GM18517 (cell line): ENCODE measurements at regions not wholly inside any gene's neighbourhood (a gene's known extent, or its start where the extent isn't known, plus 50 kb on each side); places are given as distances from the start of the nearest gene placed in this dataset.
"Not testable (repeated sequence)": the region's sequence is repeated elsewhere in the genome, so short reads cannot be mapped to it uniquely, and the experiment has no call there.

Experiments used
- ATAC-seq: cut with Tn5 transposase; IDR thresholded peaks from one replicate; pipeline ENCODE4 v1.9.1; 2021; ENCODE audit warnings: mild to moderate bottlenecking, moderate library complexity; ENCODE audit not compliant: unreplicated experiment

DNA sequence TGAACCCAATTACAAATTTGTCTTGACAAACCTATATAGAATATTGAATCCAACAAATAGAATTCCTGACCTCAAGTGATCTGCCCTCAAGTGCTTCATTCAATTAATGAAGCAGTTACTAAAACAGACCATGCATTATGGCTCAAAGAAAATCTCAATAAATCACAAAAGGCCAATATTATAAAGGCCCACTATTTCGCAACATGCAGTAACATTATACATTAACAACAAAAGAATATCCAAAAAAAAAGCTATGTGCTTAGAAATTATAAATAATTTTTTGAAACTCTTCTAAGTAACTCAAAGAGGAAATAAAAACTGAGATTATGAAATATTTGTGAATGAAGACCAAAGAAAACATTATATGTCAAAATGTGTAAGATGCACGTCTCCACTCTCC, 177.7 kb downstream of the ZNF674 start:
- ATAC-seq, result no peak

DNA sequence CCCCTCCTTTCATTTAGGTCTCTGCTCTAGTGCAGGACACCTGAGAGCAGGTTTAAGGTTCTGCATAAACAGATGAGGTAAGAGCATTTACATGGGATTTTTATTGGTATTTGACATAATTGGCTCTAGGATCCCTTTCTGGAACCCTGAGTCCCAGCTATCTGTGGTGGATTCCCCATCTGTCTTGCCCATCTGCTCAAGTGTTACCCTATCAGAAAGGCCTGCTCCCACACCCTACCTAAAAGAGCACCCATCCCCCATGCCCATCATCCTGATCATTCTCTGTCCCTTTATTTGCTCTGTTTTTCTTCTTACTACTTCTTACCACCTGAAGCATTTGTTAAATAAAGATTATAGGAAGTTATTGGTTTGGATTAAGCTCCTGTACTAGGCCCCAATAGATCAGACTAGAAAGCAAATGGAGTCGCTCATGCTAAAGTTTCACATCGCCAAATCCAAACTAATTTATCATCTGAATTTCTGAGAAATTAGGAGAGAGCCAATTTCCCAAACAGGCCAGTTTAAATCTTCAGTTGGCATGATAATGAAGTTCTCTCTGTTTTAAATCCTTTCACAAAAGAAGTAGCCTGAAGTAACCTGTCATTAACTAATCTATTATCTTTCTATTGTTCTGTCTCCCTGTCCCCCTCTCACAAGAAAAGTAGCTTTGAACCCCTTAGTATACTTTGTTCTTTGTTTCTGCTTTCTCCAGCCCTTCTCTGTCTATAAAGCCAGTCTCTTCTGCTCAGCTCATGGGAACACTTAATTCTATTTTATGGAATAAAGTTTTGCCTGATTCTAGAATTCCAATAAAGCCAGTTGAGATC, 178.6 kb downstream of the ZNF674 start:
- ATAC-seq, result no peak

DNA sequence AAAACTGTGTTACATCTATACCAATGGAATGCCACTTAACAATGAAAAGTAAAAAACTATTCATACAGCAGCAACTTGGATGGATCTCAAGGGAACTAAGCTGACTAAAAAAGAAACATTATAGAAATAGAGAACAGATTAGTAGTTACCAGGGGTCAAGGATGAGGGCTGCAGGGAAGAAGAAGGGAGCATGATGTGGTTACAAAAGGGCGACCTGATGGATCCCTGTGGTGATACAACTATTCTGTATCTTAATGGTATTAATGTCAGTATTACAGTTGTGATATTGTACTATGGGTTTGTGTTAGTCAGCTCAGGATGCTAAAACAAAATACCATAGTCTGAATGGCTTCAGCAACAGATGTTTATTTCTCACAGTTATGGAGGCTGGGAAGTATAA, 190.7 kb downstream of the ZNF674 start:
- no peak for ATAC-seq

DNA sequence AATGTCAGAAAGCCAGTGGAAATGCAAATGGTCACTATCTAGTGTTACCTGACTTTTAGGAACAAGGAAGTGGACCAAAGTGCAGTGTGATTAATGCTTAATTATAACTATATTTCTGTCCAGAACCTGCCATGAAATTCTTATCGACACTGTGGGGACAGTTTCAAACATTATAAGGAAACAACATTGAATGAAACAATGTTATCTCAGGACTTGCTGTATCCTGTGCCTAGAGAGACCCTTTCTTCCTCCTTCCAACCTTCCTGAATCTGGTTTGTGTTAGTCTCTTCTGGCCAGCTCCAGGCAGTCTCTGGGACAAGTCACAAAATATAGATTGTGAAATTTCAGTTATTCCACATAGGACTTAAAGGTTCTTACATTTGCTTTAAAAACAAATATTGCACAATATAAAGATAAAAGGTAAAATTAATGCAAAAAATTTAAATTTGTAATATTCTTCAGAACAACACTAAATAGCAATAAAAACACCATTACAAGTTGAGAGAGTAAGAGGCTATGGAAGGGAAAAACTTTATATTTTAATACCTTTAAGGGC, 203.4 kb downstream of the ZNF674 start:
- ATAC-seq, result no peak

DNA sequence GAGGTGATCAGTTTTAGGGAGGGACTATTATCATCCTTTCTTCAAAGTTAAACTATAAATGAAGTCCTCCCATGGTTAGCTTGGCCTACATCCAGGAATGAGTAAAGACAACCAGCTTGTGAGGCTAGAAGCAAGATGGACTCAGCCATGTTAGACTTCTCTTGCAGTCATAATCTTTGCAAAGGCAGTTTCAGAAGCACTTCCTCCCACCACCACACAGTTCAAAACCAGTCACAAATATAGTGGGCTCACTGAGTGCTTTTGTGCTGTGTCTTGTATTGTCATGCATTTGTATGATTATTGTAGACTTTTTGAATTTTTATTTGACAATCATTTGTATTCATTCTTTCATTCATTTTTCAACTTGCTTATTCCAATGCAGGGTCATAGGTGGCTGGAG, 204.5 kb downstream of the ZNF674 start:
- ATAC-seq, result no peak

GRCh38 chrX:46333550-46333949, 211.7 kb downstream of the ZNF674 start:
- no peak for ATAC-seq

DNA sequence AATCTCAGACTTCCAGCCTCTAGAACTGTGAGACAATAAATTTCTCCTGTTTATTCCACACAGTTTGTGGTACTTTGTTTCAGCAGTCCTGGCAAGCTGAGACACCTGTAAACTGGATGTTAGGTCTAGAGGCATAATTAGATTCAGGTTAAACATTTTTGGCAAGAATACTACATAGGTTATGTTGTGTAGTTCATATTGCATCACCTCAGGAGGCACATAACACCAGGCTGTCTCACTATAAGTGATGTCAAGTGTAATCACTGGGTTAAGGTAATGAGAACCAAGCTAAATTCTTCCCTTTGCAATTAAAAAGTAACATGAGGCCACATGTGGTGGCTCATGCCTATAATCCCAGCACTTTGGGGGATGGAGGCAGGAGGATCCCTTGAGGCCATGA, 214.2 kb downstream of the ZNF674 start:
- no peak for ATAC-seq

DNA sequence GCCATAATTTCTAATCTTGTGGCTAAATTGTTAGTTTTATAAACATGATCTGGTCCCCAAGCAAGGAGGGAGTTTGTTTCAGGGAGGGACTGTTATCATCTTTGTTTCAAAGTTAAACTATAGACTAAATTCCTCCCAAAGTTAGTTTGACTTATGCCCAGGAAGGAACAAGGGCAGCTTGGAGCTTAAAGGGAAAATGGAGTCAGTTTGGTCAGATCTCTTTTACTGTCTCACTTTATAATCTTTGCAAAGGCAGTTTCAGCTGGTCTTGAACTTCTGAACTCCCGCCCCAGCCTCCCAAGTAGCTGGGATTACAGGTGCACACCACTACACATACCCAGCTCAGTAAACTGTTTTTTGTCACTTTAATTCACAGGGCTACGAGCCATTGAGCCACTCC, 214.7 kb downstream of the ZNF674 start:
- no peak for ATAC-seq

- ATAC-seq, result no peak
Observed at GRCh38 chrX:46328133-46328532, 217.1 kb downstream of the ZNF674 start.

DNA sequence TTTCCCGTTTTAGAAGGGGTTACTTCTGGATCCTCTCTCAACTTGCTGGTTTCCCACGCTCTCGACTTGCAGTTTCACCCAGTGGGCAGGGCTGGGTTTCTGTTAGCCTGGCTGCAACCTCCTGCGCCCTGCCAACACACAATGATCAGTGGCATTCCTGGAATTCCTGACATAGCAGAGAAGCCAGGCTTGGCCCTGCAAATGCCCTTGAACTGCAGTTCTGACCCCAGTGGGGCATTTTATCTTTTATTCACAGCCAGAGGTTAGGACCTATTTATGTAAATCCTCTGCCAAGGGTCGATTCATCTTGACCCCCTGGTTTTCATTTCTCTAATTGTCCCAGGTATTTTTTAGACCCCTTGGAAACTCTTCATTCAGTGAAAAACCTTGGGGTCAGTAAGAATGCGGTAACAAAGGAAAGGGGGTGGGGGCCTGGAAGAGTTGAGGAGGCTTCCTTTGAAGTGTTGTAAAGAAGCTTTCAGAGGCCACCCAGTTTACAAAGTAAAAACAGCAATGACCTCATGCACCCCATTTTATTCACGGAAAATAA, 217.6 kb downstream of the ZNF674 start:
- no peak for ATAC-seq

DNA sequence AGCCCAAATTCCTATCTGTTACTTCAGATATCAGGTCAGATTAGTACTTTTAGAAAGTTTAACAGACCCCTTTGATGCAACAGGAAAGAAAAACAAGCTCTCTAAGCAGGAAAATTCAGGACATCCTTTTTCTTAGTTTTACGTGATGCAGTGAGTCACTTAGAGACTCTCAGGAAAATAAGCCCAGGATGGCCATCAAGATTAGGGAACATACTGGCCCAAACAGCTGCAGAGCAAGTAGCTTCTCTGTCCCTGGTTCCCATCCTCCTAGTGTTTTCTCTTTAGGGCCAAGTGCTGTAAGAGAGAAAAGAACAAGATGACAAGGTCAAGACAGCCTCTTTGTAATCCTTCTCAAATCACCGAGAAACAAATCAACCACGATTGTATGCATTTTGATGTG, 219.1 kb downstream of the ZNF674 start:
- no peak for ATAC-seq

DNA sequence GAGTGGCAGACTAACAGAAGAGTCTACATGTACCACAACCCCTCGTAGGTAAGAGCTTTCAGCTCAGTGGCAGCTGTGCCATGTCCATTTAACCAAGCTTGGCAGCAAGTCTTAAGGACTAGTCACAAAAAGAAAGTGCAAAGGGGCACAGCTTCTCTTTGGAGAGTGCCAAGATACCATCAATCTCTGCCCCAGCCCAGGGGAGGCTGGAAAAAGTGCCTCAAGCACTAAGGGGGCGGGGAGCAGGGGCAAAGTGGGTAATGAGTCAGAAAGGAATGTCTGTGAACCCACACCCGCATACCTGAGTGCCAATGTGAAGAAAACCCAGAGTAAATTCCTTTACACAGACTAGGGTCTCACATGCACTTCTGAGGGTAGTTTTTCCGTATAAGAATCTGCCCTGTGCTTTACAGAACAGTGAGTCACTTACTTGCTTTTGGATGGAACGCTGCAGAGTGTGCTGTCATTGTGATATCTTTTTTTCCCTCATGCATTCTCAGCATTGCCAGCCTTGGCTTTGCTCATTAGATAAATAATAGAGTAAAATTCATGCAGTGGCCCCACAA, 219.8 kb downstream of the ZNF674 start:
- ATAC-seq, result no peak

GRCh38 chrX:46324166-46324565, 221.1 kb downstream of the ZNF674 start:
- no peak for ATAC-seq

- ATAC-seq, result not testable (repeated sequence)
Observed at GRCh38 chrX:46322929-46323328, 222.3 kb downstream of the ZNF674 start.

DNA sequence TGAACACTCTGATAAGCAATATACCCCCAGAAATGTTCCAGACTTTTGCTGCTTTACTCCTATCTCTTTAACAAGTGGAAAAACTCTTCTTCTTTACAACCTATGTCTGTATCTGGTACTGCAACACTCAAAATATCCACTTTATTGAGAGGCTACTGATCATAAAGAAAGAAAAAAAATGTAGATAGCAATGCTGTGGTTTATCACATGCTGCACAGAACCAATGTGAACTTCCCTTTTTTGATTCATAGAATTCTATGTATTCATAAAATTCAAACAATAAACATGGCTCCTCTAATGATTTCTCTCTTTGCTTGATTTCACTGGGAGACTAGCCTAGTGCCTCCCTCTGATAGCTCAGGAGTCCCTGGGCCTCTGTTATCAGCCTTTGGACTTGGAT, 223.5 kb downstream of the ZNF674 start:
- no peak for ATAC-seq

- ATAC-seq, result no peak
Observed at GRCh38 chrX:46319750-46320149, 225.5 kb downstream of the ZNF674 start.

GRCh38 chrX:46318551-46318950, 226.7 kb downstream of the ZNF674 start:
- no peak for ATAC-seq

GRCh38 chrX:46317163-46317562, 228.1 kb downstream of the ZNF674 start:
- ATAC-seq, result no peak

DNA sequence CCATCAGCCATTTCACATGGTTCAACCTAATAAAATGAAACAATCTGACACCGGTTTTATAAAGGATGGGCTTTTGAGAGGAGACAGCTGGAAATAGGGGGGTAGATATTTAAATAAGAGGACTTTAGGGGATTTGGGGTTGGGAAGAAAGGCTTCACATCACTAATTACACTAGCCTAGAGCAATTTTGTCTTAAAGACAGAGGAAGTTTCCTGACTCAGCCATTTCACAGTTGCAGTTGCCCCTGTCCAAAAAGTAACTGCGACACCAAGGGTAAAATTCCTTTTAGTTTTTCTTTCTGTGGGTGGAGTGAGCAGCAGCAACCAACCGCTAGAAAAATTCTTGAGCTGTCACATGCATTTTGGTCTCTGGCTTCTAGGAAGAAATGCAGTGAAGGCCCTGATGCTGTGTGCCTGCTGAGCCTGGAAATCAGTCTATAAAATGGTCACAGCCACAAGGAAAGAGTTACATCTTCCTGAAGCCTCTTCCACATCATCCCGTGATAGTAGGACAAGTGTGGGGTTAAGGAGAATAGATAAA, 233.6 kb downstream of the ZNF674 start:
- ATAC-seq, result no peak

DNA sequence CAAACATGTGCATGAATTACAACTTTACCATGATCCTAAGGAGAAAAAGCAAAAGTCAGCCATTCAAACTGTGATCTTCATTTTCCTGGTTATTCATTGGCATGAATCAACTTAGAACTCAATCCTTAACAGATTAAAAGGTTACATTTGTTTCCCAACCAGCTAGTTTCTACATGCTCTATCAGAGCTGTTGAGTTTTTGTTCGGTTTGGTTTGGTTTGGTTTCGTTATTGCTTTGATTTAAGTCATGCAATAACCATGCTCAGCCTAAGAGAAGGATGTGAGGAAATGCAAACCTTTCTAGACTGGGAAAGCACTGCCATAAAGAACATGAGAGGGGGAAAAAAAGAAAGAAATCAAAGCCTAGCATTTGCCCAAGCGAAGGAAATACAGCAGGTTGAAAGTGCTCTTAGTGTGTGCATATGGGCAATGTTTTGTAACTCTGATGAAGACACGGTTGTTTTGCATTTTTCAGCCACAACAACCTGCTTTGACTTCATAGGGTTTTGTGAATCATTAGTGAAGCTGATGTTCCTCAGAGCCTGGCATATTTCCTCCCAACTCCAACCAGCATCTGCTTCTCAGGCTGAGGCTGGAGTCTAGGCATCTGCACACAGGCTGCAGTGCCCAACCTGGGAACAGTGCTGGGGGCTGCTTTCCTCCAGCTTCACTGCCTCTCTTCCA, 234.3 kb downstream of the ZNF674 start:
- peak; percentile 49 for ATAC-seq

DNA sequence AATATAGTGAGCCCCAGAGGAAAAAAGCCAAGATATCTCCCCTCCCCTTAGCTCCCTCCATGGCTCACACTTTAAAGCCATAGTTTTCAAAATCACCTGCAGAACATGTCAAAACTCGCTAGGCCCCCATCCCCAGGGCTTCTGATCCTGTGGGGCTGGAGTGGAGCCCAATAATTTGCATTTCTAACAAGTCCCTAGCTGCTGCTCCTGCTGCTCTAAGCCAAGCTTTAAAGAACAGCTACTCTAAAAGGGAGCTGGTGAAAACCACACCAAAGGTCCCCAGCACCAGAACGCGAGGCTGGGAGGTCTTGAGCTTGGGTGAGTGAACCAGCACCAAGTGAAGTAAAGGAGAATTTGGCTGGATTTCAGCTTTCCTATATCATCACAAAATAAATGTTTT, 237.1 kb downstream of the ZNF674 start:
- no peak for ATAC-seq
